IPS-20b (cell line): ENCODE measurements at regions not wholly inside any gene's neighbourhood (a gene's known extent, or its start where the extent isn't known, plus 50 kb on each side); places are given as distances from the start of the nearest gene placed in this dataset.
"Not testable (repeated sequence)": the region's sequence is repeated elsewhere in the genome, so short reads cannot be mapped to it uniquely, and the experiment has no call there.

Source experiments
- H3K27ac ChIP-seq: one replicate; pipeline ENCODE4 v1.5.1; 2013; ENCODE audit warnings: low read length
- H3K27me3 ChIP-seq: 2 replicates; pipeline ENCODE4 v1.6.1; 2013; ENCODE audit warnings: mild to moderate bottlenecking, low read length, inconsistent platforms; ENCODE audit not compliant: insufficient read depth
- H3K36me3 ChIP-seq: 2 replicates; pipeline ENCODE4 v1.6.1; 2013; ENCODE audit warnings: low read depth, mild to moderate bottlenecking, inconsistent platforms, low read length, moderate library complexity; ENCODE audit not compliant: insufficient read depth
- H3K4me1 ChIP-seq: 2 replicates; pipeline ENCODE4 v1.6.1; 2013; ENCODE audit warnings: mild to moderate bottlenecking, control low read depth, inconsistent platforms, low read length, moderate library complexity; ENCODE audit not compliant: insufficient read depth
- H3K4me3 ChIP-seq: 2 replicates; pipeline ENCODE4 v1.5.1; 2013; ENCODE audit warnings: mild to moderate bottlenecking, low read length, inconsistent platforms
- H3K9ac ChIP-seq: 2 replicates; pipeline ENCODE4 v1.6.1; 2013; ENCODE audit warnings: low read depth, mild to moderate bottlenecking, inconsistent platforms, low read length, moderate library complexity
- H3K9me3 ChIP-seq: 2 replicates; pipeline ENCODE4 v1.6.1; 2013; ENCODE audit warnings: mild to moderate bottlenecking, low read depth, low read length, inconsistent platforms; ENCODE audit not compliant: insufficient read depth

- peaks cover 70% of the 10 kb centered on the region for H3K9me3 ChIP-seq
- H3K27ac ChIP-seq, H3K4me3 ChIP-seq, H3K36me3 ChIP-seq, H3K4me1 ChIP-seq, H3K9ac ChIP-seq, H3K27me3 ChIP-seq: not testable (repeated sequence)
Observed at GRCh38 chr20:29514634-29515033, 1742.8 kb upstream of the DEFB115 start.

DNA sequence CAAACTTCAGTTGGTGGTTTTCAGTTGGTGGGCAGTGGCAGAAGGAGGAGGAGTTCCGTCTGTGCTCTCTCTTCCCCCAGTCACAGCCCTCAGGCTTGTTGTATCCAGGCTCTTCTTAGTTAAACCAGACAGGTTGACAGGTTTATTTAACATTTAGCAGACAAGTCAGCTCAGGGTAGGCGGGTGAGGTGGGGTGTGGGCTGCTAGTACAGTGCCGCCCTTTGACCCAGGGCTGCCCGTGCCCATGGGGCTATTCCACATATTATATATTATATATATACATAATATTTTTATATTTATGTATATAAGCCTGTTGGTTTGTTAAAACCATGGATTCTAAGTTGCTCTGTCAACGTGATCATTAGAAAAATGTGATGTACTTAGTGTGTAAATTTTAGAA, 1740.6 kb upstream of the DEFB115 start:
- peaks cover 65% of the 10 kb centered on the region for H3K9me3 ChIP-seq
- not testable (repeated sequence) for H3K27me3 ChIP-seq, H3K4me3 ChIP-seq, H3K9ac ChIP-seq, H3K27ac ChIP-seq, H3K4me1 ChIP-seq, H3K36me3 ChIP-seq

DNA sequence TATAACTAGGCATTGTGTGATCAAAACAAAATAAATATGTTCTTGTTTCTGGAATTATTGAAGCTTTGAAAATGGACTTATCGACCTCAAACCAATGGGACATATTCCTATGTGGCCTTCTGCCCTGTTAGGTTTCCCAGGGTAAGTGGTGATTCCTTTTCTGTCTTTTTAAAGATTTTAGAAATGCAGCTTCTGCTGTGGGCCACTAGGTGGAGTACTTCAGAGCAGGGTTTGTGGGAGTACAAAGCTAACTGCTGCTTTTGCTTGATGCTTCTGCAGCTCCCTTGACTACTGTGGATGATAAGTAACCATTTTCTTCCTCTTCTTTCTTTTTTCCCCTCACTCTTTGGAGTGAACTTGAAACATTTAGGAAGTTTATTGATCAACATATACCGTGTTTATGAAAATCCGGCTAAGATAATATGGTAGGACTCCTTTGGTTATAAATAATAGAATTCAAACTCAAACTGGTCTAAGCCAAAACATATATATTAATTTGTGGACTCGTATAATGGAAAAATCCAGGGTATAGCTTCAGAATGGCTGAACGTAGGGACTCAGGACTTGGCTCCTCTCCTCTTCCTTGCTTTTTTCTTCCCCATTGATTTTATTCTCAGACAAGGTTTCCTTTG, 1737.7 kb upstream of the DEFB115 start:
- H3K4me1 ChIP-seq, H3K27me3 ChIP-seq, H3K27ac ChIP-seq, H3K4me3 ChIP-seq, H3K36me3 ChIP-seq, H3K9ac ChIP-seq: not testable (repeated sequence)
- peaks cover 40% of the 10 kb centered on the region for H3K9me3 ChIP-seq

- H3K9ac ChIP-seq, H3K36me3 ChIP-seq, H3K4me3 ChIP-seq, H3K27ac ChIP-seq, H3K4me1 ChIP-seq, H3K27me3 ChIP-seq: not testable (repeated sequence)
- H3K9me3 ChIP-seq = peaks cover 25% of the 10 kb centered on the region
Observed at GRCh38 chr20:29533566-29534177, 1723.8 kb upstream of the DEFB115 start.

DNA sequence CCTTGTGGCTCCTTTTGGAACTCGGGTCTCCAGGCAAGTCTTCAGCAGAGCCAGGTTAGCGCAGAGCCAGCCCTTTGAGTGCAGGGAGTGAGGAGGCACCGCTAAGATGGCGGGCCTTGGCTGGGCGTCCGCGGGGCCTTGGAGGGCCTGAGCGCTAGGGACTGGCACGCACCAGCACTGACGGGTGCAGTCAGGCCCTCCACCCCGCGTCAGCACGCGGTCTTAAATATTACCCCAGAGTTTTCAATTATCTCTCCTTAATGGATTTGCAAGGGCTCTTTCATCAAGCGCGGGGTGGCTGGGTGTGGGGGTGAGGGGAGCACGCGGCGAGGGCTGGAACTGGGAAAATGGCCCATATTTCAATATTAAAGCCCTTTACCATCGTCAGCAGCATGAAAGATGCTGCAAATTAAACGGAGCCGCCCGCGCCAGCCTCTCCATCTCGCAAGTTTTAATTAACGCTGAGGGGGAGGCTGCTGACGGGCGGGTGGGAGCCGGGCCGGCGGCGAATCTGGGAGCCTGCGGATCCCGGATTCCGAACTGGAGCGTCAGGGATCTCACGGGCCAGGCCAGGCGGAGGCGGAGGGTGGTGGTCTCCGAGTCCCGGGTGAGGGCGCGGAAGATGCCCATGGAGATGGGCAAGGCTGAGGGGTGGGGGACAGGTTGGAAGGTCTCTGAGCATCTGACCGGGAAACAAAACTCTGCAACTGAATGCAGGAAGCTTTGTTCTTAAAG, 1690.4 kb upstream of the DEFB115 start:
- not testable (repeated sequence) for H3K4me1 ChIP-seq, H3K27me3 ChIP-seq, H3K27ac ChIP-seq, H3K9ac ChIP-seq, H3K4me3 ChIP-seq, H3K36me3 ChIP-seq
- H3K9me3 ChIP-seq = peaks cover 28% of the 10 kb centered on the region

GRCh38 chr20:29567671-29568070, 1689.8 kb upstream of the DEFB115 start:
- not testable (repeated sequence) for H3K27me3 ChIP-seq, H3K27ac ChIP-seq, H3K4me3 ChIP-seq, H3K36me3 ChIP-seq, H3K9ac ChIP-seq, H3K4me1 ChIP-seq
- peaks cover 26% of the 10 kb centered on the region for H3K9me3 ChIP-seq

DNA sequence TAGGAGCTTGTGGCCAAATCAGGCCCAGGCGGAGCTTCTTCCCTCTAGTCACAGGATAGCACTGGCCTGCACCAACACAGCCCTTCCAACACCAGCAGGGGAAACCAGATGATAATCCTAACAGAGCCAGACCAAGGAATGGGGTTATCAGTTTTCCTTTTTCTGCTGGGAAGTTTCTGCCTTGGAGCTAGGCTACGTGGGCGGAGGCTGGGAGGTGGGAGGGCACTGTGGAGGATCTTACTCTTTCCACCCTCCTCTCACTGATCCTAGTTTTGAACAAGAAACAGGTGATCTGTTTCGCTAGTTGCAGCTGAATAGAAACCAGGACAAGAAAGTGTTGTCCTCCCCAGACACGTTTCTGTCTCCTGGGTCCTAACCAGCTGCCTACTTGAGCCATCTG, 1687.3 kb upstream of the DEFB115 start:
- peaks cover 26% of the 10 kb centered on the region for H3K9me3 ChIP-seq
- H3K27me3 ChIP-seq, H3K27ac ChIP-seq, H3K4me3 ChIP-seq, H3K9ac ChIP-seq, H3K4me1 ChIP-seq, H3K36me3 ChIP-seq: not testable (repeated sequence)

DNA sequence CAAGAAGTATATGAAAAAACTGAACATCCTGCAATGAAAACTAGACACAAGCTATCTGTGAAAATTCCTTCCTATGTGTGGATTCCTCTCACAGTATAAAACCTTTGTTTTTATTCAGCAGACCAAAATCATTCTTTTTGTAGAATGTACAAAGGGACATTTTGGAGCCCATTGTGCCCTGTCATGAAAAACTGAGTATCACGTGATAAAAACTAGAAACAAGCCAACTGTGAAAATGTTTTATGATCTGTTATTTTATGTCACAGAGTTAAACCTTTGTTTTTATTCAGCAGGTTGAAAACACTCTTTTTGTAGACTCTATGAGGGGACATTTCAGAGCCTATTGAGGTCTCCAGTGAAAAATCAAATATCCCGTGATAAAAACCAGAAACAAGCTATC, 1667.9 kb upstream of the DEFB115 start:
- not testable (repeated sequence) for H3K4me1 ChIP-seq, H3K36me3 ChIP-seq, H3K27me3 ChIP-seq, H3K4me3 ChIP-seq, H3K27ac ChIP-seq, H3K9ac ChIP-seq
- H3K9me3 ChIP-seq = peaks cover 46% of the 10 kb centered on the region

GRCh38 chr20:29604163-29604562, 1653.3 kb upstream of the DEFB115 start:
- not testable (repeated sequence) for H3K27me3 ChIP-seq, H3K4me3 ChIP-seq, H3K36me3 ChIP-seq, H3K27ac ChIP-seq, H3K9ac ChIP-seq, H3K4me1 ChIP-seq
- H3K9me3 ChIP-seq = peaks cover 43% of the 10 kb centered on the region

DNA sequence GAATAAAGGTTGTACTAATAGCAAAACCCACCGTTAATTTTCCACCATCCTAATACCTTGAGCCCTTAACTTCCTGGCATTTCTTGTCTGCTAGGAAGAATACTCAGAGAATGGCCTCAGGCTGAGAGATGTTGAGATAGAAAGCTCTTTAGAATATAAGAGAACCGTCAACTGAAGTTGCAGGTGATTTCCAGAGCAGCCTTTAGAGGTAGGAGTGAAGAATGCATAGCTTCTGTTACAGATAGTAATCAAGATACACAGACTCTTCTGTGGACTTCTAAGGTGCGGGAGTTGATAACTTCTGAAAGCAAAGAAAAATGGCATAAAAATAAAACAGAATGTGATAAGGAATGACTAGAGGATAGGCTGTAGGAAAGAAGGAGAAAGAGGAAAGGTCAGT, 1651.3 kb upstream of the DEFB115 start:
- not testable (repeated sequence) for H3K36me3 ChIP-seq, H3K9ac ChIP-seq, H3K27me3 ChIP-seq, H3K4me1 ChIP-seq, H3K4me3 ChIP-seq, H3K27ac ChIP-seq
- peaks cover 40% of the 10 kb centered on the region for H3K9me3 ChIP-seq

- H3K4me1 ChIP-seq, H3K27me3 ChIP-seq, H3K4me3 ChIP-seq, H3K36me3 ChIP-seq, H3K27ac ChIP-seq, H3K9ac ChIP-seq: not testable (repeated sequence)
- H3K9me3 ChIP-seq = peaks cover 44% of the 10 kb centered on the region
Observed at GRCh38 chr20:29629395-29629794, 1628.1 kb upstream of the DEFB115 start.
